GM18861 (cell line): ENCODE measurements at regions not wholly inside any gene's neighbourhood (a gene's known extent, or its start where the extent isn't known, plus 50 kb on each side); places are given as distances from the start of the nearest gene placed in this dataset.
"Not testable (repeated sequence)": the region's sequence is repeated elsewhere in the genome, so short reads cannot be mapped to it uniquely, and the experiment has no call there.

ENCODE experiments used
- ATAC-seq: cut with Tn5 transposase; IDR thresholded peaks from one replicate; pipeline ENCODE4 v1.9.1; 2021; ENCODE audit not compliant: unreplicated experiment

DNA sequence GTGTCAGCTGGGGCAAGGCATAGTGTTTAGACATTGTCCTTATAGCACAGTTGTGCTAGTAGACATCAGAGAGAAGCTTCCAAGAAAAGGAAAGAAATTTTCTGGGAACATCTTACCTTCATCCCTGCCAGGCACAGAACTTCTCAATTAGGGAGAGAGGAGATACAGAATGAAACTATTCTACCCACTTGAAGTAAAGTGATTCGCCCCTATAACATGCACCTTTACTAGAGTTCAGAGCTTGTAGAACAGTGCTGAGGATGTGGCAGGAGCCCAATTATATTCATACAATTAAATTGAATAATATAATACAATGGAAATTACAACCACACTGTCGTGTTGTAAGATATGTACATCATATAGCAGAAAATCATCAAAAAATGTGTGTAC, 1063.9 kb upstream of the CITED2 start:
- no peak for ATAC-seq

DNA sequence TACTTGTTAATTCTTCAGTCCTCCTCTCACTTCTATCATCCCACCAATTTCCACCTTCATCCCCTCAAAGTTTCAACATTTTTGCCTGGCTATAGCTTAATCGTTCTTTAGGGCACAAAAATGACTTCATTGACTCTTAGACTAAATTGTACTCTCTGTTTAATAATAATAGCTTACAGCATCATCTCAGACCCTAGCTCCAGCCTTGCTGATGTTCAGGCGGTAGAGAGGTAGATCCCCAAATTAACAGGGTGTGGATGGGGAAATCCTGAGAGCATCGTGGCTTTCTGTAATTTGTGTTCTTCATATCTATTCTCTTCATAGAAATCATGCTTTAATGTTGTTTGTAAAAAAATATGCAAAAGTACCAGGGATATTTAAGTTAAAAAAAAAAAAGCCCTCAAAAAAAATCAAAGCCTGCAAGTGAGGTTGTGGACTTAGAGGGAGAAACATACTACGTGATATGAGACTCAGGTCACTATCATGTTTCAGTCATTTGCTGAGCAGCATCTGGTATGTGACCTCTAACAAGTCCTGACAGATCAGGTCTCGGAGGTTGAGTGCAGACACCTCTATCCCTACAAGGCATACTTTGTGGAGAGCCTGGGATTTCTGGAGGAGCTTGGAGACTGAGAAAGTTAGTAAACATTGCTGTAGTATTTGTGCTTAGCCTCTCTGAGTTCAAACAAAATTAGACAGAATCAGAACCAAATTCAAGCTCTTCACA, 1063.3 kb upstream of the CITED2 start:
- no peak for ATAC-seq

DNA sequence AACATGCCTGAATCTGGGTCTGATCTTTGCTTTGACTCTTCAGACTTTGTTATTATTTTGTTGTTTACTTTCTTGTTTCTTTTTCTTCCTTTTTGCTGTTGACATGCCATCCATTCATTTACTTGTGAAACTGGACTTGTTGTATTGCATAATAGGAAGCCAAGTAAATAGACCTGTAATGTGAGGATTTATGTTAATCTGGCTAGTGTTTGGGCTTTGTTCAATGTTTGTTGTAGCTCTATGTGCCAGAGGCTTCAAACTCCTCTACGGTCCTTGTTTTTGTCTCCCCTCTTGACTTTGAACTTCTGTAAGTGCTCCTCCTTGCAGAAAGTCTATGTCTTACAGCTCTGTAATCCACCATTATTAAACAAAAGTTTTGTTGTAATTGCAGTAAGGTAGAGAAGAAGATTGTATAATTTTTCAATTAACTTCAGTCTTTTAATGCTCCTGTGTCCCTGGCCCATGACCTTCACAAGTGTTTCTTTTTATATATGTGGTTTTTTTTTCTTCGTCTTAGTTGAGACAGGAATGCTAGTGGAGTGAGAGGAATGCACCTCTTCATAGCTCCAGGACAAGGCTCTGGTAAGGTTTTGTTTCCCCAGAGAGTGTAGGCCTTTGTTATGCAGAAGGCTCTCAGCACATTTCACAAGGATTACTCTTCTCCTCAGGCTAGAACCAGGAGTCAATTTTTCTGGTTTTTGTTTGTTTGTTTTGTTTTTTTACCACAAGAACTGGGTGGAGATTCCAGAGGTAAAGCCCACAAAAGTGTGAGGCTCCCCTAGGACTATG, 1061.8 kb upstream of the CITED2 start:
- ATAC-seq: no peak

DNA sequence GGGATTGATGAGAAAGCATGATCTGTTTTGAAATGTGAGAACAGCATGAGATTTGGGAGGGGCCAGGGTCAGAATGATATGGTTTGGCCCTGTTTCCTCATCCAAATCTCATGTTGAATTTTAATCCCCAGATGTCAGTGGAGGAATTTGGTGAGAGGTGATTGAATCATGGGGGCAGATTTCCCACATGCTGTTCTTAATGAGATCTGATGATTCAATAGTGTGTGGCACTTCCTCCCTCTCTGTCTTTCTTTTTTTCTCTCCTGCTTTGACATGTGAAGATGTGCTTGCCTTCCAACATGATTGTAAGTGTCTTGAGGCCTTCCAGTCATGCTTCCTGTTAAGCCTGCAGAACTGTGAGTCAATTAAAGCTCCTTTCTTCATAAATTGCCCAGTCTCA, 1060.3 kb upstream of the CITED2 start:
- no peak for ATAC-seq

DNA sequence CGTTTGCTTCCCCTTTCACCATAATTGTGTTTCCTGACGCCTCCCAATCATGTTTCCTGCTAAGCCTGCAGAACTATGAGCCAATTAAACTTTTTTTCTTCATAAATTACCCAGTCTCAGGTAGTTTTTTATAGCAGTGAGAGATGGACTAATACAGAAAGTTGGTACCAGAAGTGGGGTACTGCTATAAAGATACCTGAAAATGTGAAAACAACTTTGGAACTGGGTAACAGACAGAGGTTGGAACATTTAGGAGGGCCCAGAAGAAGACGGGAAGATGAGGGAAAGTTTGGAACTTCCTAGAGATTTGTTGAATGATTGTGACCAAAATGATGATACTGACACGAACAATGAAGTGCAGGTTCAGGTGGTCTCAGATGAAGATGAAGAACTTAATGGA, 1058.6 kb upstream of the CITED2 start:
- no peak for ATAC-seq

DNA sequence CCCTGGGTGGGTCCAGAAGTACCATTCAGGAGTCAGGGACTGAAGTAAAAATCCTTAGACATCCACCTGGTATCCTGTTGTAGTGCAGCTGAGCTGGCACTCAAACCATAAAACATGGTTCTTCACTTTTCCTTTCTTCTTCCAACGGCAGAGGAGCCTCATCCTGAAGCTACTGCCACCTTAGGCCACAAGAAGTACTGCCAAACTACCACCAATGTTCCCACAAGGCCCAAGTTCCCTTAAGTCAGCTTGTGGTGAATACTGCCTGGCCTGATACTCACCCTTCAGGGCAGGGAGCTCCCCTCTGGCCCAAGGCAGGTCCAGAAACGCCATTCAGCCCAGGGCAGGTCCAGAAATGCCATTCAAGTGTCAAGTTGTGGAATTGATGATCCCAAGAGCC, 1053.4 kb upstream of the CITED2 start:
- ATAC-seq: no peak

DNA sequence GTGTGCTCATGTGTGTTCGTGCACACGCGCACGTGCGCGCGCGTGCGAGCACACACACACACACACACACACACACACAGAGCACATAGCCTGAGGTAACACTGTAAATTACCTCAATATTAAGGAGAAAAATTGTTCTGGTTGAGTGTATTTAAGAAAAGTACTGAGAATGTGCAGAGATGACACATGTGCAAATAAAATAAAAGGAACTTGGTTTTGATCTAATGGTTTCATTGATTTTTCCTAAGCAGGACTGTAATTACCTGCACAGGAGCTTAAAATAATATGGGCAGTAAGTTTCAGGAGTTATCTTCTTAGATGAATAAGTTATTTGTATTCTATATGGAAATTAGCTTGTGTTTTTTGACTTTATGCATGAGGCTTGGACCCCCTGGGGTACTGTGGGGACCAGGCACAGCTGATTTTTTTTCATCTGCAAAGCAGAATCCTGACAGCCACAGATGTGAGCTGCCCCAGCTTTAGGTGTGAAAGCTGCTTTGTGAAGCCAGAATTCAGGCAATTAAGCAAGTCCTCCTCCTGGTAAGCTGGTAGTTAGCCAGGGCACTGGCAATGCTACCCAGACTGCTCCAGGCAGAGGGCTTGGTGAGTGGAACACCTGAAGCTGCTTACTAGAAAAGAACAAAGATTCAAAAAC, 1040.6 kb upstream of the CITED2 start:
- ATAC-seq: no peak

DNA sequence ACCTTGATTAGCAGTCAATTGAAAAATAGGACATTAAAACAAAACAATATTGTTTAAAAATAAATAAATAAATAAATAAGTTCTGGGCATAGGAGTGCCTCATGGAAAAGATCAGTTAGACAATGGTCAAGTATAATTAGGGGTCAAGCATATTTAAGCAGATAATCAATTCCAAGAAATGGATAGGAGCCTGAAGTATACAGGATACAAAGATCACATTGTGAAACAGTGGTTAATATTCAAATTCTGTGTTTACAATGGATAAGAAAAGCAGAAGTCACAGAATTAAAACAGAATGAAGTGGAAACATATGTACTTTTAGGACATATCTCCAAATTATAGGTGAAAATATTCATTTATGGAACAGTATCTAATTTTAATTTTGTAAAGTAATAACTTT, 1028.6 kb upstream of the CITED2 start:
- ATAC-seq: no peak

DNA sequence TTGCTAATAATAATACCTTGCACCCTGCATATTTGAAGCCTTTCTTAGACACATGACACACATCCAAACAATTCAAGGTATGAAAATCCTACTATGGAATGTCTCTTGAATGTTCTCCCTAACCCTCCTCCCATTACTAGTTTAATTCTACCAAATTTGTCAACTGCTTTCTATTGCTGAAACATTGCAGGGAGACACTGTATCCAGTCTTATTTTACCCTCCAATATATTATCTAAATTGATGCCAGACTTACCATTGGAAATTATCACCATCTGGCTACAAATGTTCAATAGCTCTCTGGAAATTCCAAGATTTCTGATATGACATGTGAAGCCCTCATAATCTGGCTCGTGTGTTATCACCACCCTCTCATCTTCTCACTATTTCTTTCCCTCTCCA, 1027.3 kb upstream of the CITED2 start:
- no peak for ATAC-seq

DNA sequence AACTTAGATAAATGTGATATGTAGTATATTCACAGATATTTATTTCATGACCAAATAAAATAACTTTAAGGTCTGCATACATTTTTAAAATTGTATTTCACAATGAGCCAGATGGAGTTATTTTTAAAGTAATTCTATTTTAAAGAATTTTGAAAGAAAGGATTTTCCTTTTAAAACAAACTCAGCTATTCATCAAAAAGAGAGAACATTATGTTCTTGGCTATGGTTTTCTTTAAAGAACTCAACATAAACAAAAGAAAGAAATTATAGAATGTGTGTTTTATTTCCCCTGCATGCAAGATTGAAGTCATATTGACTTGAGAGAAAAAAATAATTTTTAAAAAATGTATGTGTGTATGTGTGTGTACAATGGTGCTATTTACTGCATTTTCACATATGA, 1023.6 kb upstream of the CITED2 start:
- ATAC-seq: no peak

DNA sequence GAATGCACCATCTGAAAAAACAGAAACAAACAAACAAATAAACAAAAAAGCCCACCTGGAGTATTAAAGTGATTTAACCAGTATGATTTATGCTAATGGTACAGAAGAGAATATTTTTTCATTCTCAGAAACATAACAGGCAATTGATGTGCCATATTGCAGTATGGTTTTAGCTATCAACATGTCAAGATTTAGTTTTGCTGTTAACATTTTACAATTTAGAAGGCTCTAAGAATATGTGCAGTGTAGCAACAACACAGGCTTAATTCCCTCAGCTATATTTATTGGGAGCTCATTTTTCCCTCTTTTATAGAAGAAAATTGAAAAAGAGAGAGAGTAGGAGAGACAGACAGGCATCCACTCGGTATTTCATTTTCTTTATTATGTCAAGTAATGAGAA, 1022.7 kb upstream of the CITED2 start:
- ATAC-seq: no peak

DNA sequence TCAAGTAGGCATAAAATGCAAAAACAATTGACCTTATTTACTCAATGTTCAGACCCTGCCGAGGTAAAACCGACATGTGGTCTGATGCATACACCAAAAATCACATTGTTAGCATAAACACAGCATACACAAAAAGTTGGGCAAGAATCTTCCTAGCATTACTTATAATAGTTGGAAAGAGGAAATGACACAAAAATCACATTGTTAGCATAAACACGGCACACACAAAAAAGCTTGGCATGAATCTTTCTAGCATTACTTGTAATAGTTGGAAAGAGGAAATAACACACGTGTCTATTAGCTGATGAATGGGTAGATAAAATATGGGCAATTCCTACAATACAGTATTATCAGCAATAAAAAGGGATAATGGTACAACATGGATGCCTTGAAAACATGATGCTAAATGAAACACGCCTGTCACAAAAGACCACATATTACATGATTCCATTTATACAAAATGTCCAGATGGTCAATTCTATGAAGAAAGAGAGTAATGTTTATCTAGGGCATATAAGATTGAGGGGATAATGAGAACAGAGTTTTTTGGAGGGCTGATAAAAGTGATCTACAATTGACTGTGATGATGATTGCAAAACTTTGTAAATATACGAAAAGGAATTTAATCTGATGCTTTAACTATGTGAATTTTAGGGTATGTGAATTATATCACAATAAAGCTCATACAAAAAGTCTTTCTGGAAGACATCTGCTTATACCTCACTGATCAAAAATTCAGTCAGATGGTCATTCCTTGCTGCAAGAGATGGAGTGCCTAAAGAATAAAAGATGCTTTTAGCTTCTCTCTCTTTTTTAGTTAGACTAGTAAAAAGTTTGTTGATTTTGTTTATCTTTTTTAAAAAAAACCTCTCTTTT, 1019.5 kb upstream of the CITED2 start:
- no peak for ATAC-seq

DNA sequence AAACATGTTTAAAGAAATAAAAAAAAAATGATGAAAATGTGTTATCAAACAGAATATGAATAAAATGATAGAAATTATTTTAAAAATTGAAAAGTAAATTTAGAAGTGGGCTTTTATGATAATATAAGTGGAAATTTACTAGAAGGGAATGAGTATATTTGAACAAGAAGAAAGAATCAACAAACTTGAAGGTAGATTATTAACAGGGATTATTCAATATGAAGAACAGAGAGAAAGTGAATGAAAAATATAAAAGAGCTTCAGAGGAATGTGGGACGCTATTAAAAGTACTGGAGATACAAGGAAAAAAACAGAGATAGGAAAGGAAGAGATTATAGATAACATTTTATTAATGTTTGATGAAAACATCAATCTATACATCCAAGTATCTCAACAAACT, 1014.4 kb upstream of the CITED2 start:
- no peak for ATAC-seq

DNA sequence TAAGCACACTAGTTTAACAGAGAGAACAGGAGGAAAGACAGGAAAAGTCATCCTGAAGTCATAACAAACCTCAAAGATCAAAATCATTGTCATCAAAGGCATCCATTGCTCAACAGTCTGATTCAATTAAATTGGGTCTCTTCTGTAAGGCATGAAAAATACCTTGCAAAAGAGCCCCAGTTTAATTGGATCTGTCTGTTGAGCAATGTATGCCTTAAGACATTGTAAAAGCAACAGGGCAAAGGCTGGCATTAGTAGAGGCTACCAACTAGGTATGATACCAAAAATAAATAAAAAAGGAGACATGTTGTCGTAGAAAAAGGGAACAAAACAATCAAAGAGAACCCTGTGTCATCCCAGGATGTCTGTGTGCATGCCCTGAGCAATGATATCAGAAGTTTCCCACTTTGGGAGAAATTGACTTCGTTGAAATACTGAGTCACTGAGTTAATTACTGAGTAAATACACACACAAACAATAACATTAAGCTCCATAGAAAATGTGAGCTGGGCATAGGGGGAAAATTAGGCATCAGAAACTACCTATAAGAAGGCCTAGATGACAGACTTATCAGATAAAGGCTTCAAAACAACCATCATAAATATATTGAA, 1013.8 kb upstream of the CITED2 start:
- no peak for ATAC-seq

DNA sequence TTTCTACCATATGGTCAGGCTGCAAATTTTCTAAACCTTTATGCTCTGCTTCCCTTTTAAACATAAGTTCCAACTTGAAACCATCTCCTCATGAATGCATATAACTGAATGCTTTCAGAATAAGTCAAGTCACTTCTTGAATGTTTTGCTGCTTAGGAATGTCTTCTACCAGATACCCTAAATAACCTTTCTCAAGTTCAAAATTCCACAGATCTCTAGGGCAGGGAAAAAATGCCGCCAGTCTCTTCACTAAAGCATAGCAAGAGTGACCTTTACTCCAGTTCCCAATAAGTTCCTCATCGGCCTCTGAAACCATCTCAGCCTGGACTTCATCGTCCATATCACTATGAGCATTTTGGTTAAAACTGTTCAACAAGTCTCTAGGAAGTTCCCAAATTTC, 1011.2 kb upstream of the CITED2 start:
- no peak for ATAC-seq

DNA sequence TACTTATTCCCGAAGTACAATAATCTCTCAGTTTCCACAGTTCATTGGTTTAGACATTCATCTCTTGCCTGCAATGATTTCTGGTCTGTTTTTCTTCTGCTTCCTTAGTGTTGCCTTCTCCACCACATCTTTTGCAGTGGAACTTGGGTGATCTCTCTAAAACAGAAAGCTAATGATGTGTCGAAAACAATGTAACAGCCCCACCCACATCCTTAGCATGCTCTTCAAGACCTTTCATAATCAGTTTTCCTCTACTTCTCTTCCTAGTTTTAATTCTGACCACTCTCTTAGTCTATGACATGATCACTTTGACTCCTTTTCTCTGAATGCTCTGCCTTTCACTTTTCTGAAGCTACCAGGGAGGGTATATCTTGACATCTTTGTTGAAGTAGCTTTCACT, 1007.9 kb upstream of the CITED2 start:
- ATAC-seq: no peak

DNA sequence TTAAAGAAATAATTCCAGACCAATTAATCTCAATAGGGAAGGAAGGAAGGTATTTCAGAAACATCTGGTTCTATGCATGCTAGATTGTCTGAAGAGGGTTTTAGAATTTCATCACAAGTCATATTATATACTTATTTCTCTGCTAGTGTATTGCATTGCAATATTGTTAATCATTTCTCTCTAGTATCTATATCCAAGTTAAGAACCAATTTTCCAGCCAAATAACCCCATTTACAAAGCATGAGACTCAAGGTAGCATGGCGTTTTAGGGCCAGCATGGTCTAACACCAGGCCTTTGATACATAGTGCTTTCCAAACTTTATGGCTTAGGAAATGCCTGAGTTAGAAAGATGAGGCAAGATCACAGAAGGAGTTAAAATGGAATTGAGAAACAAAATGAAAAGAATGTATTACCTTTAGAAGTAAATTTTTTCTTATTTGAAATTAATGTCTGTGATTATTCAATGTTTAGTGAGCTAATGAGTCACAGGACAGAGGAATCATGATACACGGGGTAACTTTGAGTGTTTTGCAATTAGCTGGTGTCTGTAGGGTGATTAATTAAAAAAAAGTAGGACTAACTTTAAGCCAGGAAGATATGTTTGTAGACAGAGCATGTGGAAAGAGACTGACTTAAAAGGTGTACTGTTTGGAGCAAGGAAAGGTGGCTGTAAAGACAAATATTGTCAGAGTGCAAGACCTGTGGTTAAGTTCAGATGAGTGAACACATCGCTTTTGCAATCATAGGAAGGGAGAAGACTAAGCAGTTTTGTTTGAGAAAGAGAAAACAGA, 1006.2 kb upstream of the CITED2 start:
- ATAC-seq: no peak

DNA sequence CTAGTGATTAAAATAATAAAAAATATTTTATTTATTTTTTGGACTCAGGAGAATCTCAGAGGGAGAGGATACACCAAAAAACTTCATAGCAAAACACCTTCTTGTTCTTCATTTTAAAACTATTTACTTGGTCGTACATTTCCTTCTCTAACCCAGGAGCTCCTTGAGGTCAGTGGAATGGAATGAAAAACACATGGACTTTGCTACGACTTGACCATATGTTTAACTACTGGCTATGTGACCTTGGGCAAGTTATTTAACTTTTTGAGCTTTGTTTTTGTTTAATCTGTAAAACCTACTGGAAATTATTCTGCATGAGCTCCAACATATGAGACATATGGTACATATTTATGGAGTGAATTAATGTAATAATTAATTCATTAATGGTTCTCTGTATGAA, 1005.5 kb upstream of the CITED2 start:
- no peak for ATAC-seq

DNA sequence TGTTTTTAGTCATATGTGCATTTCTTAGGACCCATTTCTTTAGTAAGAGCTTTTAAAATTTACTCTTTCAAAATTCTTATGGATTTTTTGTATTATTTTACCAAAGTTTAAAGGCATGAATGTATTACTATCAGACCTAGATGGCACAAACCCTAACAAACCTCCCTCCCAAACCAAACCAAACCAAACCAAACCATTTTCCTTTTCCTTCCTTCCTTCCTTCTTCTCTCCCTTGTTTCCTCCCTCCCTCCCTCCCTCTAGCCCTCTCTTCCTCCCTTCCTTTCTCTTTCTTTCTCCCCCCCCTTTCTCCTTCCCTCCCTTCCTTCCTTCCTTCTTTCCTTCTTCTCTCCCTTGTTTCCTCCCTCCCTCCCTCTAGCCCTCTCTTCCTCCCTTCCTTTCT, 1001.8 kb upstream of the CITED2 start:
- ATAC-seq: no peak

DNA sequence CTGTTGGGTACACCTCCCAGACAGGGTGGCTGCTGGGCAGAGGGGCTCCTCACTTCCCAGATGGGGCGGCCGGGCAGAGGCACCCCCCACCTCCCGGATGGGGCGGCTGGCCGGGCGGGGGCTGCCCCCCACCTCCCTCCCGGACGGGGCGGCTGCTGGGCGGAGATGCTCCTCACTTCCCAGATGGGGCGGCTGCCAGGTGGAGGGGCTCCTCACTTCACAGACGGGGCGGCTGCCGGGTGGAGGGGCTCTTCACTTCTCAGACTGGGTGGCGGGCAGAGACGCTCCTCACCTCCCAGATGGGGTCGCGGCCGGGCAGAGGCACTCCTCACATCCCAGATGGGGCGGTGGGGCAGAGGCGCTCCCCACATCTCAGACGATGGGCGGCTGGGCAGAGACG, 999.3 kb upstream of the CITED2 start:
- not testable (repeated sequence) for ATAC-seq
